ENCODE measurements at regions not wholly inside any gene's neighbourhood (a gene's known extent, or its start where the extent isn't known, plus 50 kb on each side); places are given as distances from the start of the nearest gene placed in this dataset.

- Mint-ChIP-seq H3K36me3 (no peaks in the 10 kb centered on the region), H3K27ac (no peak overlapping the region), H3K9me3 (peaks cover 0 to 7% of the 10 kb centered on the region in 2 donors)
- ATAC-seq = no peak
- DNase-seq (ENCODE audit: low spot score in 2 of 2) = no peak
These were observed 424.9 kb downstream of the HINT1 start for GRCh38 chr5:130740047-130740569.

- Mint-ChIP-seq H3K9me3 (peaks cover 8 to 10% of the 10 kb centered on the region in 2 donors), H3K27ac (no peak overlapping the region), H3K36me3 (peaks cover 11 to 14% of the 10 kb centered on the region in 2 donors)
- no peak for ATAC-seq
- DNase-seq (ENCODE audit: low spot score in 2 of 2) = no peak
These were observed 433.2 kb downstream of the HINT1 start for GRCh38 chr5:130731839-130732238.

GRCh38 chr5:130729541-130729940, 435.5 kb downstream of the HINT1 start:
- no peak for DNase-seq (ENCODE audit: low spot score in 2 of 2)
- H3K9me3 Mint-ChIP-seq = peaks cover 8 to 10% of the 10 kb centered on the region in 2 donors
- H3K36me3 Mint-ChIP-seq = peaks cover 11 to 14% of the 10 kb centered on the region in 2 donors
- ATAC-seq = no peak
- no peak overlapping the region for H3K27ac Mint-ChIP-seq

GRCh38 chr5:130727830-130728229, 437.2 kb downstream of the HINT1 start:
- no peak overlapping the region for H3K27ac Mint-ChIP-seq
- H3K9me3 Mint-ChIP-seq = peaks cover 8 to 10% of the 10 kb centered on the region in 2 donors
- no peak for ATAC-seq
- H3K36me3 Mint-ChIP-seq = peaks cover 11 to 14% of the 10 kb centered on the region in 2 donors
- DNase-seq (ENCODE audit: low spot score in 2 of 2) = no peak

GRCh38 chr5:130724658-130725057, 440.4 kb downstream of the HINT1 start:
- Mint-ChIP-seq H3K9me3 (no peaks in the 10 kb centered on the region), H3K36me3 (no peaks in the 10 kb centered on the region), H3K27ac (no peak overlapping the region)
- no peak for DNase-seq (ENCODE audit: low spot score in 2 of 2)
- ATAC-seq = no peak

- no peaks in the 10 kb centered on the region for H3K9me3 Mint-ChIP-seq
- ATAC-seq = no peak
- DNase-seq (ENCODE audit: low spot score in 2 of 2) = no peak
- no peaks in the 10 kb centered on the region for H3K36me3 Mint-ChIP-seq
- no peak overlapping the region for H3K27ac Mint-ChIP-seq
These were observed 444.7 kb downstream of the HINT1 start for GRCh38 chr5:130720355-130720754.

GRCh38 chr5:130715541-130715940, 449.5 kb downstream of the HINT1 start:
- no peak for DNase-seq (ENCODE audit: low spot score in 2 of 2)
- H3K9me3 Mint-ChIP-seq = no peaks in the 10 kb centered on the region
- no peaks in the 10 kb centered on the region for H3K36me3 Mint-ChIP-seq
- H3K27ac Mint-ChIP-seq = no peak overlapping the region
- ATAC-seq = no peak

- peak overlapping the region in 1 of 2 donors; percentile 7 for H3K27ac Mint-ChIP-seq
- DNase-seq (ENCODE audit: low spot score in 2 of 2) (no peak), ATAC-seq (peak in 1 of 2 donors; percentile 26)
- no peaks in the 10 kb centered on the region for H3K9me3 Mint-ChIP-seq
- H3K36me3 Mint-ChIP-seq = no peaks in the 10 kb centered on the region
These were observed 450.9 kb downstream of the HINT1 start for GRCh38 chr5:130714200-130714599.

GRCh38 chr5:130712324-130712723, 452.7 kb downstream of the HINT1 start:
- ATAC-seq = no peak
- H3K36me3 Mint-ChIP-seq = no peaks in the 10 kb centered on the region
- H3K9me3 Mint-ChIP-seq = no peaks in the 10 kb centered on the region
- no peak overlapping the region for H3K27ac Mint-ChIP-seq
- no peak for DNase-seq (ENCODE audit: low spot score in 2 of 2)

GRCh38 chr5:130710596-130710995, 454.5 kb downstream of the HINT1 start:
- Mint-ChIP-seq H3K9me3 (no peaks in the 10 kb centered on the region), H3K27ac (no peak overlapping the region), H3K36me3 (no peaks in the 10 kb centered on the region)
- no peak for ATAC-seq
- no peak for DNase-seq (ENCODE audit: low spot score in 2 of 2)

GRCh38 chr5:130708754-130709153, 456.3 kb downstream of the HINT1 start:
- Mint-ChIP-seq H3K9me3 (no peaks in the 10 kb centered on the region), H3K27ac (no peak overlapping the region), H3K36me3 (no peaks in the 10 kb centered on the region)
- ATAC-seq = no peak
- DNase-seq (ENCODE audit: low spot score in 2 of 2) = no peak

- no peaks in the 10 kb centered on the region for H3K9me3 Mint-ChIP-seq
- ATAC-seq = no peak
- H3K27ac Mint-ChIP-seq = no peak overlapping the region
- H3K36me3 Mint-ChIP-seq = no peaks in the 10 kb centered on the region
- no peak for DNase-seq (ENCODE audit: low spot score in 2 of 2)
These were observed 458.4 kb downstream of the HINT1 start for GRCh38 chr5:130706696-130707095.

- Mint-ChIP-seq H3K27ac (no peak overlapping the region), H3K36me3 (no peaks in the 10 kb centered on the region), H3K9me3 (no peaks in the 10 kb centered on the region)
- no peak for DNase-seq (ENCODE audit: low spot score in 2 of 2)
- ATAC-seq = no peak
These were observed 459.7 kb downstream of the HINT1 start for GRCh38 chr5:130705368-130705767.

GRCh38 chr5:130693509-130693908, 471.5 kb downstream of the HINT1 start:
- DNase-seq (ENCODE audit: low spot score in 2 of 2) (no peak), ATAC-seq (no peak)
- H3K36me3 Mint-ChIP-seq = no peaks in the 10 kb centered on the region
- no peak overlapping the region for H3K27ac Mint-ChIP-seq
- no peaks in the 10 kb centered on the region for H3K9me3 Mint-ChIP-seq

GRCh38 chr5:130692770-130693169, 472.3 kb downstream of the HINT1 start:
- Mint-ChIP-seq H3K36me3 (no peaks in the 10 kb centered on the region), H3K9me3 (no peaks in the 10 kb centered on the region), H3K27ac (no peak overlapping the region)
- DNase-seq (ENCODE audit: low spot score in 2 of 2) = no peak
- no peak for ATAC-seq

- H3K27ac Mint-ChIP-seq = no peak overlapping the region
- H3K36me3 Mint-ChIP-seq = no peaks in the 10 kb centered on the region
- DNase-seq (ENCODE audit: low spot score in 2 of 2) (no peak), ATAC-seq (no peak)
- no peaks in the 10 kb centered on the region for H3K9me3 Mint-ChIP-seq
These were observed 475.2 kb downstream of the HINT1 start for GRCh38 chr5:130689831-130690230.

GRCh38 chr5:130687085-130687733, 477.8 kb downstream of the HINT1 start:
- no peak overlapping the region for H3K27ac Mint-ChIP-seq
- H3K36me3 Mint-ChIP-seq = no peaks in the 10 kb centered on the region
- H3K9me3 Mint-ChIP-seq = no peaks in the 10 kb centered on the region
- DNase-seq (ENCODE audit: low spot score in 2 of 2) = no peak
- no peak for ATAC-seq

GRCh38 chr5:130678637-130679036, 486.4 kb downstream of the HINT1 start:
- no peaks in the 10 kb centered on the region for H3K36me3 Mint-ChIP-seq
- no peak for ATAC-seq
- H3K27ac Mint-ChIP-seq = no peak overlapping the region
- H3K9me3 Mint-ChIP-seq = peaks cover 3 to 4% of the 10 kb centered on the region in 2 donors
- DNase-seq (ENCODE audit: low spot score in 2 of 2) = no peak
